ENCODE measurements at regions not wholly inside any gene's neighbourhood (a gene's known extent, or its start where the extent isn't known, plus 50 kb on each side); places are given as distances from the start of the nearest gene placed in this dataset.

GRCh38 chr5:86523718-86524117 lies 94.0 kb upstream of the COX7C start:
- Histone ChIP-seq H3K23ac (ENCODE audit: insufficient read length, low read depth, low read length) (no peak overlapping the region), H2BK20ac (ENCODE audit: low read depth, low read length, poor library complexity, severe bottlenecking) (no peak overlapping the region), H4K20me1 (ENCODE audit: control insufficient read depth, insufficient read depth, insufficient read length) (no peaks in the 10 kb centered on the region), H4K91ac (ENCODE audit: insufficient read length, low read depth, low read length) (no peak overlapping the region), H3K4me2 (ENCODE audit: insufficient read depth, insufficient read length, low read length) (no peak overlapping the region), H2BK120ac (ENCODE audit: low read depth, low read length, poor library complexity, severe bottlenecking) (no peak overlapping the region), H3K23me2 (ENCODE audit: insufficient read length, low read depth, low read length, poor library complexity, severe bottlenecking) (no peaks in the 10 kb centered on the region), H4K5ac (ENCODE audit: insufficient read length, low read depth, low read length) (no peak overlapping the region), H2BK5ac (ENCODE audit: insufficient read length, low read length) (no peak overlapping the region), H3K27me3 (ENCODE audit: insufficient read depth, low read length) (no peaks in the 10 kb centered on the region), H2BK12ac (ENCODE audit: insufficient read length, low read depth, low read length) (no peak overlapping the region), H4K8ac (replicated peaks; ENCODE audit: insufficient read length, low read depth, low read length) (no peak overlapping the region), H3K27ac (ENCODE audit: insufficient read length, low read depth, low read length) (no peak overlapping the region), H3K9me3 (ENCODE audit: control insufficient read depth, low read depth, low read length) (no peaks in the 10 kb centered on the region), H3K79me2 (ENCODE audit: insufficient read depth, low read length) (no peaks in the 10 kb centered on the region), H2AFZ (ENCODE audit: low read length) (no peak overlapping the region), H2BK15ac (ENCODE audit: low read depth, low read length) (no peak overlapping the region), H3K4me1 (ENCODE audit: insufficient read depth, low read length) (peaks cover 4% of the 10 kb centered on the region; the same call in 1 of the 2 replicates), H3T11ph (ENCODE audit: low read length) (no peak overlapping the region), H3K79me1 (ENCODE audit: insufficient read depth, low read depth, low read length, poor library complexity, severe bottlenecking) (no peaks in the 10 kb centered on the region), H2AK5ac (ENCODE audit: insufficient read length, low read length) (no peak overlapping the region), H3K56ac (ENCODE audit: insufficient read length, low read depth, low read length) (no peak overlapping the region), H3K4ac (ENCODE audit: low read depth, low read length) (no peak overlapping the region), H3K9ac (ENCODE audit: extremely low read depth, insufficient read length, low read length) (no peak overlapping the region), H3K18ac (ENCODE audit: insufficient read length, low read depth, low read length) (no peak overlapping the region), H3K14ac (ENCODE audit: insufficient read depth, low read length) (no peak overlapping the region)
- Mint-ChIP-seq H3K36me3 (ENCODE audit: insufficient read depth in 1 of 3, low read depth in 3 of 3) (peaks cover 0 to 2% (median 0%) of the 10 kb centered on the region in 3 experiments; a peak in 1 of 7 replicates), H3K27me3 (ENCODE audit: low read depth) (no peaks in the 10 kb centered on the region), H3K27ac (no peak overlapping the region), H3K4me1 (peaks cover 9 to 16% of the 10 kb centered on the region in 2 experiments), H3K9me3 (peaks cover 2 to 4% of the 10 kb centered on the region in 2 experiments; a peak in 3 of 5 replicates), H3K4me3 (no peak overlapping the region)
- TF ChIP-seq CTCF (conservative IDR thresholded peaks at IDR 0.05) = no peak
- DNase-seq = no peak
- WGBS (ENCODE audit: extremely low coverage, insufficient read length, low lambda C conversion rate) = no CpG with 5 or more reads among the region's 3 CpGs

Data from H9 (cell line).